Large intestine (tissue), 3 donors: ENCODE measurements at regions not wholly inside any gene's neighbourhood (a gene's known extent, or its start where the extent isn't known, plus 50 kb on each side); places are given as distances from the start of the nearest gene placed in this dataset.

Source experiments
- DNase-seq, 2 donors: peaks; one replicate each; pipeline versions ENCODE4 v3.0.0 to v3.0.0-alpha.2; 2013
- H3K27ac ChIP-seq: one replicate; pipeline ENCODE4 v1.5.1; 2013; ENCODE audit warnings: low read length
- H3K27me3 ChIP-seq: 2 replicates; pipeline ENCODE4 v1.6.1; 2013; ENCODE audit warnings: low read length; ENCODE audit not compliant: control insufficient read depth, insufficient read depth
- H3K36me3 ChIP-seq: 2 replicates; pipeline ENCODE4 v1.6.1; 2013; ENCODE audit warnings: low read length; ENCODE audit not compliant: control insufficient read depth, insufficient read depth
- H3K4me1 ChIP-seq: one replicate; pipeline ENCODE4 v1.6.1; 2013; ENCODE audit warnings: low read length; ENCODE audit not compliant: control insufficient read depth, insufficient read depth
- H3K4me3 ChIP-seq: one replicate; pipeline ENCODE4 v1.5.1; 2013; ENCODE audit warnings: low read length
- H3K9me3 ChIP-seq: one replicate; pipeline ENCODE4 v1.6.1; 2013; ENCODE audit warnings: mild to moderate bottlenecking, low read depth, low read length, moderate library complexity; ENCODE audit not compliant: control insufficient read depth
- WGBS: methylation state at CpG from one replicate; pipeline ENCODE4 v1.1.5; 2013; ENCODE audit warnings: low lambda C conversion rate; ENCODE audit not compliant: insufficient coverage; 5-methylcytosine and 5-hydroxymethylcytosine counted together

- DNase-seq: no peak
- Histone ChIP-seq H3K27ac (no peak overlapping the region), H3K4me3 (no peak overlapping the region), H3K36me3 (no peaks in the 10 kb centered on the region), H3K4me1 (no peaks in the 10 kb centered on the region), H3K27me3 (no peaks in the 10 kb centered on the region), H3K9me3 (no peaks in the 10 kb centered on the region)
- WGBS: 83% methylated on average over 3 of the region's 6 CpGs
These were observed 97.8 kb upstream of the SLC35G4 start for GRCh38 chr18:11511434-11512095.

- no peaks in the 10 kb centered on the region for H3K36me3 ChIP-seq
- H3K27me3 ChIP-seq: no peaks in the 10 kb centered on the region
- H3K4me3 ChIP-seq: no peak overlapping the region
- WGBS: 80% methylated on average over 4 of the region's 6 CpGs
- no peak overlapping the region for H3K27ac ChIP-seq
- no peak for DNase-seq
- no peaks in the 10 kb centered on the region for H3K4me1 ChIP-seq
- H3K9me3 ChIP-seq: no peaks in the 10 kb centered on the region
These were observed 102.5 kb upstream of the SLC35G4 start for GRCh38 chr18:11506856-11507255.

- Histone ChIP-seq H3K4me1 (no peaks in the 10 kb centered on the region), H3K36me3 (no peaks in the 10 kb centered on the region), H3K9me3 (no peaks in the 10 kb centered on the region), H3K27ac (no peak overlapping the region), H3K4me3 (no peak overlapping the region), H3K27me3 (no peaks in the 10 kb centered on the region)
- DNase-seq: no peak
- 78% methylated on average over 4 of the region's 5 CpGs for WGBS
These were observed 103.4 kb upstream of the SLC35G4 start for GRCh38 chr18:11505993-11506392.

- H3K4me1 ChIP-seq: no peaks in the 10 kb centered on the region
- 83% methylated on average over 2 of the region's 6 CpGs for WGBS
These were observed 104.4 kb upstream of the SLC35G4 start for GRCh38 chr18:11504962-11505361.

GRCh38 chr18:11502368-11502767 is 107.0 kb upstream of the SLC35G4 start:
- no peak for DNase-seq
- Histone ChIP-seq H3K27me3 (no peaks in the 10 kb centered on the region), H3K36me3 (no peaks in the 10 kb centered on the region), H3K9me3 (no peaks in the 10 kb centered on the region), H3K4me1 (no peaks in the 10 kb centered on the region), H3K27ac (no peak overlapping the region), H3K4me3 (no peak overlapping the region)
- WGBS: no CpG with 5 or more reads among the region's 1 CpG

More at GRCh38 chr18:11504962-11505361, 104.4 kb upstream of the SLC35G4 start:
- Histone ChIP-seq H3K36me3 (no peaks in the 10 kb centered on the region), H3K27ac (no peak overlapping the region), H3K4me3 (no peak overlapping the region), H3K27me3 (no peaks in the 10 kb centered on the region), H3K9me3 (no peaks in the 10 kb centered on the region)
- DNase-seq: no peak

GRCh38 chr18:11501352-11501751 is 108.0 kb upstream of the SLC35G4 start:
- H3K27me3 ChIP-seq: no peaks in the 10 kb centered on the region
- no CpG with 5 or more reads among the region's 4 CpGs for WGBS
- H3K36me3 ChIP-seq: no peaks in the 10 kb centered on the region
- H3K4me1 ChIP-seq: no peaks in the 10 kb centered on the region
- H3K9me3 ChIP-seq: no peaks in the 10 kb centered on the region
- no peak overlapping the region for H3K27ac ChIP-seq
- no peak overlapping the region for H3K4me3 ChIP-seq
- no peak for DNase-seq

GRCh38 chr18:11500153-11501122 is 109.0 kb upstream of the SLC35G4 start:
- H3K36me3 ChIP-seq: no peaks in the 10 kb centered on the region
- H3K27ac ChIP-seq: no peak overlapping the region
- H3K4me1 ChIP-seq: no peaks in the 10 kb centered on the region
- H3K4me3 ChIP-seq: no peak overlapping the region
- H3K9me3 ChIP-seq: no peaks in the 10 kb centered on the region
- no peaks in the 10 kb centered on the region for H3K27me3 ChIP-seq
- peak; percentile 4 to 9 for DNase-seq
- WGBS: 14% methylated on average over 1 of the region's 8 CpGs

GRCh38 chr18:11498821-11499220 is 110.6 kb upstream of the SLC35G4 start:
- no peaks in the 10 kb centered on the region for H3K4me1 ChIP-seq
- no CpG with 5 or more reads among the region's 1 CpG for WGBS
- no peak overlapping the region for H3K4me3 ChIP-seq
- H3K9me3 ChIP-seq: no peaks in the 10 kb centered on the region
- no peaks in the 10 kb centered on the region for H3K27me3 ChIP-seq
- DNase-seq: no peak
- H3K36me3 ChIP-seq: no peaks in the 10 kb centered on the region
- no peak overlapping the region for H3K27ac ChIP-seq

GRCh38 chr18:11497585-11497984 is 111.8 kb upstream of the SLC35G4 start:
- Histone ChIP-seq H3K4me1 (no peaks in the 10 kb centered on the region), H3K27me3 (no peaks in the 10 kb centered on the region), H3K9me3 (no peaks in the 10 kb centered on the region), H3K4me3 (no peak overlapping the region), H3K36me3 (no peaks in the 10 kb centered on the region), H3K27ac (no peak overlapping the region)
- no peak for DNase-seq
- WGBS: no CpG with 5 or more reads among the region's 2 CpGs

- DNase-seq: no peak
- 67% methylated on average over 1 of the region's 6 CpGs for WGBS
- no peaks in the 10 kb centered on the region for H3K9me3 ChIP-seq
- H3K36me3 ChIP-seq: no peaks in the 10 kb centered on the region
- no peak overlapping the region for H3K4me3 ChIP-seq
- no peak overlapping the region for H3K27ac ChIP-seq
- H3K4me1 ChIP-seq: no peaks in the 10 kb centered on the region
- H3K27me3 ChIP-seq: no peaks in the 10 kb centered on the region
These were observed 112.7 kb upstream of the SLC35G4 start for GRCh38 chr18:11496526-11497172.
